Cardiac muscle cell (in vitro differentiated cells and primary cell): ENCODE measurements at regions not wholly inside any gene's neighbourhood (a gene's known extent, or its start where the extent isn't known, plus 50 kb on each side); places are given as distances from the start of the nearest gene placed in this dataset.
"Not testable (repeated sequence)": the region's sequence is repeated elsewhere in the genome, so short reads cannot be mapped to it uniquely, and the experiment has no call there.

Source experiments
- DNase-seq, 2 donors: peaks; one replicate each; pipeline versions ENCODE4 v3.0.0 to v3.0.0-alpha.2; 2010 to 2017; ENCODE audit warnings: low read depth in 1 of 2, low spot score in 1 of 2
- H3K27ac ChIP-seq: fragments of 200-600 bp; sonication (generic); 2 replicates; pipeline ENCODE4 v1.5.1; 2016
- H3K27me3 ChIP-seq: fragments of 200-600 bp; sonication (generic); 2 replicates; pipeline ENCODE4 v1.6.0; 2016; ENCODE audit warnings: control low read depth
- H3K36me3 ChIP-seq: fragments of 200-600 bp; sonication (generic); 2 replicates; pipeline ENCODE4 v1.5.1; 2016; ENCODE audit warnings: control low read depth
- H3K4me1 ChIP-seq: fragments of 200-600 bp; sonication (generic); 2 replicates; pipeline ENCODE4 v1.8.1; 2017; ENCODE audit warnings: low read depth, mild to moderate bottlenecking, mixed run types
- H3K4me3 ChIP-seq: fragments of 200-600 bp; sonication (generic); 2 replicates; pipeline ENCODE4 v1.5.1; 2016; ENCODE audit warnings: mild to moderate bottlenecking
- H3K9me3 ChIP-seq: fragments of 200-600 bp; sonication (generic); 2 replicates; pipeline ENCODE4 v1.5.1; 2017; ENCODE audit warnings: low read depth, mild to moderate bottlenecking, control low read depth
- CTCF ChIP-seq: IDR thresholded peaks from 2 replicates; pipeline ENCODE4 v1.5.1; 2012; ENCODE audit warnings: low read depth, mild to moderate bottlenecking, low read length

- H3K4me3 ChIP-seq, result no peak overlapping the region
- DNase-seq, result peak in 1 of 2 donors; percentile 10
- no peak for TF ChIP-seq CTCF
- H3K36me3 ChIP-seq, result no peaks in the 10 kb centered on the region
- no peaks in the 10 kb centered on the region for H3K9me3 ChIP-seq
- H3K27ac ChIP-seq, result no peak overlapping the region
- no peaks in the 10 kb centered on the region for H3K4me1 ChIP-seq
- H3K27me3 ChIP-seq, result no peaks in the 10 kb centered on the region
These were observed 721.1 kb downstream of the TENT5A start for GRCh38 chr6:81031416-81031815.

GRCh38 chr6:81026041-81026553 is 726.4 kb downstream of the TENT5A start:
- no peak for TF ChIP-seq CTCF
- no peaks in the 10 kb centered on the region for H3K9me3 ChIP-seq
- DNase-seq, result no peak
- H3K36me3 ChIP-seq, result no peaks in the 10 kb centered on the region
- no peaks in the 10 kb centered on the region for H3K4me1 ChIP-seq
- no peak overlapping the region for H3K4me3 ChIP-seq
- no peaks in the 10 kb centered on the region for H3K27me3 ChIP-seq
- H3K27ac ChIP-seq, result no peak overlapping the region

GRCh38 chr6:81023709-81024108 is 728.8 kb downstream of the TENT5A start:
- Histone ChIP-seq H3K4me3 (no peak overlapping the region), H3K27ac (no peak overlapping the region), H3K4me1 (no peaks in the 10 kb centered on the region), H3K36me3 (no peaks in the 10 kb centered on the region), H3K9me3 (no peaks in the 10 kb centered on the region), H3K27me3 (no peaks in the 10 kb centered on the region)
- DNase-seq, result no peak
- TF ChIP-seq CTCF, result no peak

GRCh38 chr6:81023007-81023582 is 729.4 kb downstream of the TENT5A start:
- Histone ChIP-seq H3K4me3 (no peak overlapping the region), H3K4me1 (no peaks in the 10 kb centered on the region), H3K36me3 (no peaks in the 10 kb centered on the region), H3K27me3 (no peaks in the 10 kb centered on the region), H3K9me3 (no peaks in the 10 kb centered on the region), H3K27ac (no peak overlapping the region)
- peak in 1 of 2 donors; percentile 3 for DNase-seq
- no peak for TF ChIP-seq CTCF

GRCh38 chr6:81017586-81017985 is 734.9 kb downstream of the TENT5A start:
- not testable (repeated sequence) for H3K9me3 ChIP-seq, H3K4me1 ChIP-seq, H3K27ac ChIP-seq, H3K36me3 ChIP-seq, H3K27me3 ChIP-seq, H3K4me3 ChIP-seq, DNase-seq

GRCh38 chr6:81003894-81004293 is 748.6 kb downstream of the TENT5A start:
- no peaks in the 10 kb centered on the region for H3K36me3 ChIP-seq
- H3K9me3 ChIP-seq, result no peaks in the 10 kb centered on the region
- no peak for DNase-seq
- H3K4me3 ChIP-seq, result no peak overlapping the region
- no peaks in the 10 kb centered on the region for H3K27me3 ChIP-seq
- H3K4me1 ChIP-seq, result no peaks in the 10 kb centered on the region
- no peak for TF ChIP-seq CTCF
- H3K27ac ChIP-seq, result no peak overlapping the region
